Activated CD8-positive, alpha-beta memory T cell treated with anti-CD3 and anti-CD28 coated beads for 24 hours (primary cell): ENCODE measurements at regions not wholly inside any gene's neighbourhood (a gene's known extent, or its start where the extent isn't known, plus 50 kb on each side); places are given as distances from the start of the nearest gene placed in this dataset.

Source experiments
- DNase-seq: peaks from one replicate; pipeline ENCODE4 v3.0.0-alpha.2; 2020

DNA sequence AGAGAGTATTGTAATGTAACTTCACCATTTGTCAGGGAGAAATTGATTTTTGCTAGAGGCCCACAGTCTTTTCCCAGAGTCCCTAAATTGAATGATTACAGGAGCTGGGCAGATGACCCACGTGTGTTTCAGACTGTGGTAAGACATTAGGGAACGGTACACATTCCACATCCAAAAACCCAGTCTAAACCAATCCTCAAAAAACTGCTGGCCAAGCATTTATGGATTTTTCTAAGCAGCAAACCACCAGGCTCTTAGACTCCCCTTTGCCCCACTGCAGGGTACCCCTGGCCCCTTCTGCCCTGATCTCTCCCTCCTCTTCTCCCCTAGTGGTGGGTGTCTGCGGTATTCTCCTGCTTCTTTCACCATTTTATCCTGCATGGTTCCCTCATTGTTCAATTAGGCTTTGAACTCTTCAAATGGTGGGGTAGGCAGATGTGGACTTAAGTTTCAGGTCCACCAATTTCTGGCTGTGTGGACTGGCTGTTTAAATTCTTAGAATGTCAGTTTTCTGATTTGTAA lies 135.5 kb upstream of the SORCS3 start:
- DNase-seq = no peak

- no peak for DNase-seq
These were observed 131.1 kb upstream of the SORCS3 start for GRCh38 chr10:104509981-104510380.

- DNase-seq = no peak
These were observed 130.4 kb upstream of the SORCS3 start for GRCh38 chr10:104510644-104511043.

- no peak for DNase-seq
These were observed 128.3 kb upstream of the SORCS3 start for GRCh38 chr10:104512800-104513199.

- no peak for DNase-seq
These were observed 125.4 kb upstream of the SORCS3 start for GRCh38 chr10:104515678-104516199.

- no peak for DNase-seq
These were observed 124.1 kb upstream of the SORCS3 start for GRCh38 chr10:104516986-104517385.

DNA sequence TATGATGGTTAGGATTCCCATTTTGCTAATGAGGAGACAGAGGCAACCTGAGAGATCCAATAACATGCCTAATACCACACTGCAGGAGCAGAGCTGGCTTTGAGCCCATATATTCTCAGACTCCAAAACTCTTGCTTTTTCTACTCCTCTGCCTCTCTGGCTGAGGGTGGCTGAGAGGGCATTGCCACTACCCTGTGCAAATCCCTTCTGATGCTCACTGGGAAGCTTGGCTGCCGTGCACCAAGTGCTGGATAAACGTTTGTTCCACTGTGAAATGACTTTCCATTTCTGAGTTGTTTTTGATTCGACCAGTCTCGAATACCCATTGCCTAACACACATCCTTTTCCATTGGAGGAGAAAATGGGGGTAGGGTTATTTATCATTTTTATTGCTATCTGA lies 123.1 kb upstream of the SORCS3 start:
- no peak for DNase-seq

GRCh38 chr10:104518891-104519290 lies 122.2 kb upstream of the SORCS3 start:
- no peak for DNase-seq

DNA sequence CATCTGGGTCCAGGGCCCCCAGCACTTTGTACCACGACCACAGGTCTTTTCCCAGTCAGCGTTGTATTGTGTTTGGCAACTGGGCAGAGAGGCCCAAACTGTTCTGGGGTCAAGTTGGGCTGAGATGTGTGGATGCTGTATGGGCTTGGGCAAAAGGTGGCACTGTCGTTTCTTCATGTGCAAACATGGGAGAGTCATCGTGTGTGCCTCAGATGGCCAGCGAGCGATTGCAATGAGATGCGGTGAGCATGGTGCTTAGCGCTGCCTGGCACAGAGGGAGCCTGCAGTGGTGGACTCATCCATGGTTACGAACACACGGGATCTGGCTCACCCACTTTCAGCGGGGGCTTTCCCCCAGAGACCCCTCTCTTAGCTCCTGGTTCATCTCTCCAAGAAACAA lies 120.4 kb upstream of the SORCS3 start:
- no peak for DNase-seq

DNA sequence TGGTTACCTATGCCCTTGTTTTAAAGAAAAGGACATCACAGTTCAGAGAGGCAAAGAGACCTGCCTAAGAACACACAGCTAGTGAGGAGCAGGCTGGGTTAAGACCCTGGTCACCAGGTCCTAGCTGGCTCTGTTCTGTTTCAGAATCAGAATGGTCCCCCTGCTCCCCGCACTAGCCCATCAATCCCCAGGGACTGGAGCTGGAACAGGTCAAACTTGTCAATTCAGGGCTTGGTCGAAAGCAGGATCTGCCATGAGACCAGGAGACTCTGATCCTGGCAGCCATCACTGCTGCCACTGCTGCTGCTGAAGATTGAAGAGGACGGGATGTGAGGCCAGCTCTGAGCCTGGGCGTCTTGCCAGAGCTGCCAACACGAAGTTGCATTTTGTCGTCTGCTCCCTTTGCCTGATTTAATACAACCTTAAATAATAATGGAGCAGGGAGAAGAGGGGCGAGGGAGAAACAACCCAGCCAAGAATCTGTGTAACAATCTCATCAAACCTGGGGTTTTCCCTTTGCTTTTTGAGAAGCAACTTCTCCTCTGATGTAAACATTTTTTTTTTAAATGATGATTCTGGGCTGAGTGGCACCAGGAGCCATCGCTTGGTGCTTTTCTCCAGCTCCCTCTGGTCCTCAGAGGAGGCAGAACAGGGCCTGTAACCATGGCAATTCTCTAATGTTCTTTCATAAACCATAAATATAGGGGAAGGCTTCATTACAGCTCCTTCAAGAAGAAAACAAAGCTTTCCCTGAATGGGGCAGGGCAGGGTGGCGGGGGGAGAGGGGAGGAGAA lies 119.0 kb upstream of the SORCS3 start:
- no peak for DNase-seq

- DNase-seq = no peak
These were observed 114.9 kb upstream of the SORCS3 start for GRCh38 chr10:104526188-104526587.

GRCh38 chr10:104527013-104527412 lies 114.1 kb upstream of the SORCS3 start:
- no peak for DNase-seq

DNA sequence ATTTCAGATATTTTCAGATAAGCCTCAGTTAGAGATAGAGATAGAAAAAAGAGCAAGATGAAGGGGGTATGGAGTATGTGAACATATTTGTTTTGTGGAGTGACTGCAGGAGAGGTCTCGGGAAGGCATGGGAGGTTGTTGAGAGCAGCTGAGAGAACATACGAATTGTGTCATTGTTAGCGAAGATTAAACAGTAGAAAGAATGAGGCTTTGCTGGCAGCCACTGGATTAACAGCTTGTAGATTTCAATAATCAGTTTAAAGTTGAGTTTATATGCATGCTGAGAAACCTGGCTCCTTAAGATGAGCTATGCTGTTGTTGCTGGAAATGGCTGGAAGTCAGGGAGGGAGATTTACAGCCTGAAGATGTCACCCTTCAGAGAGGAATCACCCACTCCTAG lies 100.9 kb upstream of the SORCS3 start:
- DNase-seq = no peak

- no peak for DNase-seq
These were observed 99.3 kb upstream of the SORCS3 start for GRCh38 chr10:104541820-104542219.

- no peak for DNase-seq
These were observed 94.8 kb upstream of the SORCS3 start for GRCh38 chr10:104546336-104546735.

DNA sequence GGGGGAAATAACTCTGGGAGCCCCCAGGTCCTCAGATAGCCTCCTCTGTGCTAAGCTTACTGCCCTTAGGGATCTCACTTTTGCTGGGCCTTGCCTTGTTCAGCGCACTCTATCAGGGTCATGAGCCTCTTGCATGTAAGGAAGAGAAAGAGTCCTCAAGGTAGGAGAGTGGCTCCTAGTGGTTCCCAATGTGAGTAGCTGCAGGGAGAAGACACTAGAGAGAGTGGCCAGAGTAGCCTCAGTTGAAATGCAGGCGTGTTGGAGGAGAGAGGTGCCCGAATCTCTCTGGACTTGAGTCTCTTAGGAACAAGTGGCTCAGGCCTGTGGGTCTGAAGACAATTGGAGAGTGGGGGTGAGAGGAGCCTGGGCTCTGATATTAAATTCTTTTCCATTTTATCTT lies 94.3 kb upstream of the SORCS3 start:
- no peak for DNase-seq

DNA sequence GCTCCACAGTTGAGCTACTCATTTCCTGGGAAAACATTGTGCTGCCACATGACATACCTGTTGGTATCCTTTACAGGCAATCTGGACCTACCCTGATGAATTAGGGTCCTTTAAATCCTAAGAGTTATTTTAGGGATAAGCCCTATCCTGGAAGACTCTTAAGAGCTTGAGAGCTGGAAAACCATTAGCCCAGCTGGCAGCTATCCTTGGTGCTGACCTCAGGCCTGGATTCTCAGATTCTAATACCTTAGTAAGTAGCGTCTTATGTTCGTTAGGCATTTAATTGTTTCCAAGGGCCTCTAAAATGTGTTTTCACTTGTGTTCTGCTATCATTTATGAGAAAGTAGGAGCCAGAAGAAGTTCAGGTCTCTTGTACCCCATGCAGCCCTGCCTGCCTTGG lies 93.0 kb upstream of the SORCS3 start:
- DNase-seq = no peak

DNA sequence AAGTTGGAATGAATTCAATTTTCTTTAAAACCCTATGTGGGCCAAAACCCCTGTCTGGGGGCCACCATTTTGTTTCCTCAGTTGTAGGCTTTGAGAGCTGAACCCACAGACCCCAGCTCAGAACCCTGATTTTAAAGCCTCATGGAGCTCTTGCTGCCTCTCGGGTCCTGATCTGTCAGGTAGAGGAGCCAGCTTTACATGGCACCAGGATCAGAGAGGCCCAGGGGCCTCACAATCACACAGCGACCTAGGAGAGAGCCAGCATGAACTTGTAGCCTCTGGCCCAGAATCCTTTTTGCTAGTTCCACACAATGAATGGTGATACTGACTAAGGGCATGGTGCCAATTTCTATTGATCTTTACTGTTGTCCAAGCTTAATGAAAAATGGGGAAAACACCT lies 84.3 kb upstream of the SORCS3 start:
- no peak for DNase-seq

DNA sequence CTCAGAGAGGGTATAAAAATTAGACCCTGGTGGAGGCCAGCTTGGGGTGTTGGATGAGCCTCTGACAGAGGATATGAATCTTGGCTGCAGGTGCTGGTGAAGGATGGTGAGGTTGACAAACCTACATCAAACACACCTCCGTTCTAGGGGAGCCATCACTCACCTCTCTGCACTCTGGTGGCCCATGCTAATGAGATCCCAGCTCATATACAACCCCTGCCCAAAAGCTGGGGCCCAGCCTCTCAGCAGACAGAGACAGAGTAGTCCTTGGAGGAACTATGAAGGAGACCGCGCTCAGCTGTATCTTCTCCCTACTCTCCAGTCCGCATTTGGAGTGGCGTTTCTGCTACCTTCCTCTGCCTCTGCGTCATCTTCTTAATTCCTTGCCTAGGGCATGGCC lies 83.1 kb upstream of the SORCS3 start:
- DNase-seq = no peak

DNA sequence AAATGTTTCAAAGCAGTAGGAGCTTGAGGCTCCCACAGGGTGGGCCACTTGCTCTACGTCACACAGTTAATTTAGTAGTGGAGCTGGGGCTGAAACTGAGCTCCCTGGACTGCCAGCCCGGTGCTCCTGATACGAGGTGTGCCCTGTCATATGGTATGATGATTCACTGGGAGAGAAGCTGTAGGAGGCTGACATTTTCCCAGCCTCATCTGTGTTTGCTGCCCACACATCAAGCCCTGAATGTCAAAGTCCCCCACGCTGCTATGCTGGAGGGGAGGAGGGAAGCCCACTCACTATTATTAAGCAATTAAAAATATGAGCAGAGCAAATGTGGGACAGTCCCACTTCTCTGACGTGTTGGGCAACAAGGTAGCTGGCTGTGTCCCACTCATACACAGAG lies 81.2 kb upstream of the SORCS3 start:
- DNase-seq = no peak

DNA sequence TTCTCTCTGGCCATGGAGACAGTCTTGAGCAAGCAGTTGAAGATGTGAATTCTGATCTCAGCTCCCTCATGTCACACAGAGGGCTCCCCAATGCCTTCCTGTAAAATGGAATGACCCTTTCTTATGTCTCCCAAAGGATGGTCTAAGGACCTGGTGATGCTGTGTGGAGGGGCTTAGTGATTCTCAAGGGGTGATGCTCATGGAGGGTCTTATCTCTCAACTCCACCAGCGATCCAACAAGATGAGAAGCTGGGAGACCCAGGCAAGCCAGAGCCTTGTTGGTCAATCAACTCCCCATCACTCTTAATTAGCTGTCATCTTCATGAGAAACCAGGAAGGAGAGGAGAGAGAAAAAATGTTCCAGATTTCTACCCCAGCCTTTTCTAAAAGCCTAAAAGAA lies 78.0 kb upstream of the SORCS3 start:
- DNase-seq = no peak

- DNase-seq = no peak
These were observed 77.5 kb upstream of the SORCS3 start for GRCh38 chr10:104563548-104563947.

- DNase-seq = no peak
These were observed 66.7 kb upstream of the SORCS3 start for GRCh38 chr10:104574427-104574826.

- DNase-seq = no peak
These were observed 66.3 kb upstream of the SORCS3 start for GRCh38 chr10:104574838-104575237.

DNA sequence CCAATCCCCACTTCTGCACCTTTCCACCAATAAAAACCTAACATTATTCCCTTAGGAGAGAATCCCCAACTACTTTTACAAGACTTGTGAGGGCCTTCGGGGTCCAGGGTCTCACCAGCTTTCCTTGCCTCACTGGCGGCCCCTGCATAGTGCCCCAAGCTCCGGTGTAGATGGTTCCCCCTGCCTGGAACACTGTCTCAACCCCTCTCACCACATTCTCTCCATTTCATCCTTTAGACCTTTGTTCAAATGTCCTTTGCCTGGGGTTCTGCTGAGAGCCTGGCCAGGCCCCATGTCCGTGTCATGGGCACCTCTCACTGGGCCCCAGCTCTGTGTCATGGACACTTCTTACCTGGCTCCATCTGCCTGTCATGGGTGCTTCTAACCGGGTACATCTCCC lies 64.5 kb upstream of the SORCS3 start:
- DNase-seq = no peak
